K562 (cell line): ENCODE measurements at regions not wholly inside any gene's neighbourhood (a gene's known extent, or its start where the extent isn't known, plus 50 kb on each side); places are given as distances from the start of the nearest gene placed in this dataset.

Experiments
- TF ChIP-seq, protein P1 (sequence below): sonication (generic); formaldehyde crosslinking; IDR thresholded peaks from 2 replicates; pipeline ENCODE4 v1.8.0; 2023; ENCODE audit warnings: mild to moderate bottlenecking, missing genetic modification reagents
- TF ChIP-seq, protein P2 (sequence below): sonication (generic); formaldehyde crosslinking; IDR thresholded peaks from 2 replicates; pipeline ENCODE4 v1.8.1; 2023; ENCODE audit warnings: mild to moderate bottlenecking, missing genetic modification reagents

DNA sequence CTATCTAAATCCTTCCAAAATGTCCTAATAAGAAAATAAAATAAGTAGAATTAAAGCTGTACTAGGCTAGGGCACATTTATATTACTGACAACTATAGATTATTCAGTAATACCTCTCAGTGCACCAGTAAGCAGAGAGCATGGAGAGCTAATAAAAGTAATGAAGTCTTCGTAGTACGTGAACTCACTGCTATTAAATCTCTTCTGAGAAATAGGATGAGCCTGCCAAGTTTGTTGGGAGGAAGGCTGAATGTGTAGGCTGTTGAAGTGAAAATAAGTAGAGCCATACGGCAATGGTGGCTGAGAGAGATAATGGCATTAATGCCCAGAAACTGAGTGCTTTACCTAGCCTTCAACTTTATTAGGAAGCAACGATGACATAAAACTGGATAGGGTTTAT lies 73.9 kb upstream of the NR5A2 start:
- TF ChIP-seq, protein P1, sequence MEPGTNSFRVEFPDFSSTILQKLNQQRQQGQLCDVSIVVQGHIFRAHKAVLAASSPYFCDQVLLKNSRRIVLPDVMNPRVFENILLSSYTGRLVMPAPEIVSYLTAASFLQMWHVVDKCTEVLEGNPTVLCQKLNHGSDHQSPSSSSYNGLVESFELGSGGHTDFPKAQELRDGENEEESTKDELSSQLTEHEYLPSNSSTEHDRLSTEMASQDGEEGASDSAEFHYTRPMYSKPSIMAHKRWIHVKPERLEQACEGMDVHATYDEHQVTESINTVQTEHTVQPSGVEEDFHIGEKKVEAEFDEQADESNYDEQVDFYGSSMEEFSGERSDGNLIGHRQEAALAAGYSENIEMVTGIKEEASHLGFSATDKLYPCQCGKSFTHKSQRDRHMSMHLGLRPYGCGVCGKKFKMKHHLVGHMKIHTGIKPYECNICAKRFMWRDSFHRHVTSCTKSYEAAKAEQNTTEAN (CRISPR knock-in tag), result no peak
- TF ChIP-seq, protein P2, sequence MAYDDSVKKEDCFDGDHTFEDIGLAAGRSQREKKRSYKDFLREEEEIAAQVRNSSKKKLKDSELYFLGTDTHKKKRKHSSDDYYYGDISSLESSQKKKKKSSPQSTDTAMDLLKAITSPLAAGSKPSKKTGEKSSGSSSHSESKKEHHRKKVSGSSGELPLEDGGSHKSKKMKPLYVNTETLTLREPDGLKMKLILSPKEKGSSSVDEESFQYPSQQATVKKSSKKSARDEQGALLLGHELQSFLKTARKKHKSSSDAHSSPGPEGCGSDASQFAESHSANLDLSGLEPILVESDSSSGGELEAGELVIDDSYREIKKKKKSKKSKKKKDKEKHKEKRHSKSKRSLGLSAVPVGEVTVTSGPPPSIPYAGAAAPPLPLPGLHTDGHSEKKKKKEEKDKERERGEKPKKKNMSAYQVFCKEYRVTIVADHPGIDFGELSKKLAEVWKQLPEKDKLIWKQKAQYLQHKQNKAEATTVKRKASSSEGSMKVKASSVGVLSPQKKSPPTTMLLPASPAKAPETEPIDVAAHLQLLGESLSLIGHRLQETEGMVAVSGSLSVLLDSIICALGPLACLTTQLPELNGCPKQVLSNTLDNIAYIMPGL (CRISPR knock-in tag), result no peak
